Calu3 (cell line): ENCODE measurements at regions not wholly inside any gene's neighbourhood (a gene's known extent, or its start where the extent isn't known, plus 50 kb on each side); places are given as distances from the start of the nearest gene placed in this dataset.

ENCODE experiments used
- BruUV-seq: library from RNA; stranded (reverse); fragments of 400-500 nt; replicated peaks from 2 replicates; lab custom pipeline; 2021; lab: Mats Ljungman, UMichigan
- CTCF ChIA-PET: fragments of 300-600 bp; sonication (Branson Sonifier 250); formaldehyde crosslinking; loops from one replicate; lab custom pipeline; 2022; ENCODE audit warnings: antibody characterized with exemption; lab: Charles Lee
- DNase-seq: peaks from one replicate; pipeline ENCODE4 v3.0.0; 2022
- H3K27ac Mint-ChIP-seq: one replicate; pipeline ENCODE4 v1.8.0; 2022; ENCODE audit warnings: mixed read lengths; ENCODE audit not compliant: unreplicated experiment
- H3K27me3 Mint-ChIP-seq: one replicate; pipeline ENCODE4 v1.8.0; 2022; ENCODE audit warnings: mixed read lengths; ENCODE audit not compliant: unreplicated experiment
- H3K36me3 Mint-ChIP-seq: one replicate; pipeline ENCODE4 v1.8.0; 2022; ENCODE audit warnings: mild to moderate bottlenecking, moderate library complexity, mixed read lengths; ENCODE audit not compliant: insufficient read depth, unreplicated experiment
- H3K4me1 Mint-ChIP-seq: one replicate; pipeline ENCODE4 v1.8.0; 2022; ENCODE audit warnings: mild to moderate bottlenecking, low read depth, mixed read lengths; ENCODE audit not compliant: unreplicated experiment
- H3K4me3 Mint-ChIP-seq: one replicate; pipeline ENCODE4 v1.8.0; 2022; ENCODE audit warnings: mild to moderate bottlenecking, low read depth, moderate library complexity, mixed read lengths; ENCODE audit not compliant: unreplicated experiment
- H3K9me3 Mint-ChIP-seq: one replicate; pipeline ENCODE4 v1.8.0; 2022; ENCODE audit warnings: low read depth, mixed read lengths; ENCODE audit not compliant: unreplicated experiment
- intact Hi-C: fragments of 100-400 bp; cut with micrococcal nuclease; formaldehyde crosslinking; loops from one replicate; pipeline ENCODE4 v1.10.0; 2022; ENCODE audit not compliant: unreplicated experiment
- TF ChIP-seq, protein P1 (sequence below): fragments of 200-600 bp; IDR thresholded peaks from one replicate; pipeline ENCODE4 v1.8.0; 2022; ENCODE audit warnings: antibody characterized with exemption; ENCODE audit not compliant: unreplicated experiment

GRCh38 chr5:171577042-171577758 is 157.8 kb downstream of the FGF18 start:
- no peaks in the 10 kb centered on the region for H3K9me3 Mint-ChIP-seq
- H3K4me1 Mint-ChIP-seq, result no peaks in the 10 kb centered on the region
- no TSS peak for BruUV-seq
- intact Hi-C loops, result no loop called here
- H3K27me3 Mint-ChIP-seq, result peaks cover 95% of the 10 kb centered on the region
- TF ChIP-seq, protein P1, sequence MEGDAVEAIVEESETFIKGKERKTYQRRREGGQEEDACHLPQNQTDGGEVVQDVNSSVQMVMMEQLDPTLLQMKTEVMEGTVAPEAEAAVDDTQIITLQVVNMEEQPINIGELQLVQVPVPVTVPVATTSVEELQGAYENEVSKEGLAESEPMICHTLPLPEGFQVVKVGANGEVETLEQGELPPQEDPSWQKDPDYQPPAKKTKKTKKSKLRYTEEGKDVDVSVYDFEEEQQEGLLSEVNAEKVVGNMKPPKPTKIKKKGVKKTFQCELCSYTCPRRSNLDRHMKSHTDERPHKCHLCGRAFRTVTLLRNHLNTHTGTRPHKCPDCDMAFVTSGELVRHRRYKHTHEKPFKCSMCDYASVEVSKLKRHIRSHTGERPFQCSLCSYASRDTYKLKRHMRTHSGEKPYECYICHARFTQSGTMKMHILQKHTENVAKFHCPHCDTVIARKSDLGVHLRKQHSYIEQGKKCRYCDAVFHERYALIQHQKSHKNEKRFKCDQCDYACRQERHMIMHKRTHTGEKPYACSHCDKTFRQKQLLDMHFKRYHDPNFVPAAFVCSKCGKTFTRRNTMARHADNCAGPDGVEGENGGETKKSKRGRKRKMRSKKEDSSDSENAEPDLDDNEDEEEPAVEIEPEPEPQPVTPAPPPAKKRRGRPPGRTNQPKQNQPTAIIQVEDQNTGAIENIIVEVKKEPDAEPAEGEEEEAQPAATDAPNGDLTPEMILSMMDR, result no peak
- DNase-seq, result no peak
- no peak overlapping the region for H3K4me3 Mint-ChIP-seq
- CTCF ChIA-PET, result no interaction called here
- no peaks in the 10 kb centered on the region for H3K36me3 Mint-ChIP-seq
- no peak overlapping the region for H3K27ac Mint-ChIP-seq

DNA sequence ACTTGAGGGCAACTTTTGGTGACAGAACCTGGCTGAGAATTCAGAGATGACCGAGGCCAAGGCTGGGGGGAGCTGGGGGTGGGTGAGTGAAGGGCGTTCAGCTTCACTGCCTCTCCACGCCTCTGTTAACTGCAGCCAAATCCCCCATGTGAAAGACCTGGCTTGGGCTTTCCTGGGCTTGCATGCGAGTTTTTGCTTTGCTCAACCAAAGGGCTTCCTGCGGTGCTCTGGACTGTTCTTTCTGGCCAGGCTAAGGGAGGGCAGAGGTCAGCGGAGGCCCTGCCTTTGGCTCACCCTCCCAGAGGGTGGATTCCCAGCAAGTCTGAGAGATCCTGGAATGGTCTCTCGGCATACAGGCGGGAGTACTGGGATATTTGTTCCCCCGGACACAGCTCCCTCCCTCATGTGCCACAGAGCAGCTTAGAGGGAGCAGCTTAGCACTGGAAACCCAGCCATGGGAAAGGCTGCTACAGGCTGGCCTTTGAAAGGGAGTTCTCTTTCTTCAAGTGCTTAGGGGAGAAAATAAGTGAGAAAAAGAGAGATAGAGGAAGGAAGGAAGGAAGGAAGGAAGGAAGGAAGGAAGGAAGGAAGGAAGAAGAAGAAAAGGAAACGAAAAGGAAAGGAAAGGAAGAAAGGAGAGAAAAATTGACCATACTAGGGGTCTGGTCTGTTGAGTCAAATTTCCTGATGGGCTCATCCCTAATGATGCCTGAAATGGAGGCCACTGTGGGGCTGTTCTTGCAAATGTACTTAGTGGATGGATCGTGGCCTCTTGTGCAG is 158.8 kb downstream of the FGF18 start:
- intact Hi-C loops, result no loop called here
- no peaks in the 10 kb centered on the region for H3K4me1 Mint-ChIP-seq

DNA sequence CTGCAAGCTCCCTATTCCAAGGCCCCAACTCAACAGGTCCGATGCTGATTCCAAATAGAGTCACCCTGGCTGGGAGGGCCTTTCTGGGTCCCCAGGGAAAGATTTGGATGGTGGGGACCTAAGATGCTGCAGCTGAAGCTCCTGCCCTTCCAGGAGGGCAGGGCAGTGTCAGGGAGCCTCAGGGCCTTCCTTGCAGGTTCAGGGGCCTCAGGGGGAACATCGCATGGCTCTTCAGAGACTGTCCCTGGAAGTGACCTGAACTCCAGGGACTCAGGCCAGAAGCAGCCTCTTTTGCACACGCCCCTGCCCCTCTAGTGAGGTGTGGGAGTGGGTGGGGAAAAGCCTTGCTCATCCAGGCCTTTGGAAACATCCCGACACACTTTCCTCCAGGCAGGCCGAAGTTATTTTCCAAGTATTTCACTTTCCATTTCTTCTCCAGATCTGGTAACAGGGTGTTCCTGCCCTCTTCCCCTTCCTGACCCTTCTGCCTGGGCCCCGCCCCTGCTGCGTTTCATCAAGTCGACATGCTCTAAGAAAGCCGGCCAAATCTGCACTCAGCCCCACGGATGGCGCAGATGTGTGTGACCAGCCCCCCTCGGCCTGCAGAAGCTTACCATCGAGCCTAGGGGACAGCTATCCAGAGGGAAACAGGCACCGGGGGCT is 159.5 kb downstream of the FGF18 start:
- Mint-ChIP-seq H3K4me1 (no peaks in the 10 kb centered on the region), H3K27me3 (peaks cover 98% of the 10 kb centered on the region), H3K36me3 (no peaks in the 10 kb centered on the region), H3K4me3 (no peak overlapping the region), H3K27ac (no peak overlapping the region), H3K9me3 (no peaks in the 10 kb centered on the region)
- intact Hi-C loops, result no loop called here
- DNase-seq, result no peak
- BruUV-seq, result no TSS peak
- CTCF ChIA-PET, result no interaction called here
- TF ChIP-seq, protein P1, result no peak

More for the DNA sequence above, 158.8 kb downstream of the FGF18 start:
- no peak overlapping the region for H3K27ac Mint-ChIP-seq
- H3K27me3 Mint-ChIP-seq, result peaks cover 95% of the 10 kb centered on the region
- no peaks in the 10 kb centered on the region for H3K9me3 Mint-ChIP-seq
- CTCF ChIA-PET, result no interaction called here
- TF ChIP-seq, protein P1, result no peak
- H3K4me3 Mint-ChIP-seq, result no peak overlapping the region
- no peak for DNase-seq
- no TSS peak for BruUV-seq
- no peaks in the 10 kb centered on the region for H3K36me3 Mint-ChIP-seq

GRCh38 chr5:171579976-171580411 is 160.5 kb downstream of the FGF18 start:
- CTCF ChIA-PET, result no interaction called here
- BruUV-seq, result no TSS peak
- H3K4me1 Mint-ChIP-seq, result no peaks in the 10 kb centered on the region
- TF ChIP-seq, protein P1, result no peak
- H3K27ac Mint-ChIP-seq, result no peak overlapping the region
- DNase-seq, result no peak
- no peak overlapping the region for H3K4me3 Mint-ChIP-seq
- intact Hi-C loops, result no loop called here
- H3K27me3 Mint-ChIP-seq, result peaks cover 100% of the 10 kb centered on the region
- no peaks in the 10 kb centered on the region for H3K36me3 Mint-ChIP-seq
- no peaks in the 10 kb centered on the region for H3K9me3 Mint-ChIP-seq
